ENCODE measurements at regions not wholly inside any gene's neighbourhood (a gene's known extent, or its start where the extent isn't known, plus 50 kb on each side); places are given as distances from the start of the nearest gene placed in this dataset.

- peak; percentile 21 for DNase-seq (ENCODE audit: low read depth)
These were observed 390.4 kb downstream of the SHISA9 start for GRCh38 chr16:13291591-13292333.

DNA sequence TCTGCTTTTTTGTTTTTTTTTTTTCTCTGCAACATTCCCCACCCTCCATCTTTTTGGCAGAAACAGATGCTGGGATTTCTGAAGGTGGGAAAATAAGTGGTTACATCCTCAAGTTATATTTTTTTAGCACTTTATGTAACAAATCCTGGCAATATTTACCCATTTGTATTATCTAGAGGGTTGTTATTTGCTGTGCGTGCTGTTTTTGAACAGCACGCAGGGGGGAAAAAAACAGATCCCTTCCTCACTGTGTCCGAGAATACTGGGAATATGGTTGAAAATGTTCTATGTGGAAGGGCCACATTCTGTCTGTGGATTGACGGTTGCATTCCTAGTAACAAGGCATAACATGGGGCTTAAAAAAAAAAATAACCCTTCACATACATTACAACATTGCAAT is 394.8 kb downstream of the SHISA9 start:
- DNase-seq (ENCODE audit: low read depth): no peak

DNA sequence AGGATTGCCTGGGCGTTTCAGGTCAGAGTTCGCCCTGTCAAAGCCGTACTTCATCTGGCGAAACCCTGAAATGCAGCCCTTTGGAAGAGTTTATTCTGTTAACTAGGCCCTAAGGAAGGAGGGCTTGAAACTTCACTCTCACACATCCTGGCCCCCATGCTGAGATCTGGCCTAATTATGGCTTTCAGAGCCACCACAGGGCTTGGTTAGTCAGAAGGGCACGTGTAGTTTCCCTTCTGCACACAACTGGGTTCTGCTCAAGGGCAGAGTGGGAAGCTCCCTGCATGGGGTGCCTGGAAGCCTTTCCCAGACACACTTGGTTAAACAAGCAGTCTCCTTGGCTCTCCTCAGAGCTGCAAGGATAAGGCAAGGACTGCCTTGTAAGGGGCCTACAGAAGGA is 397.3 kb downstream of the SHISA9 start:
- peak; percentile 46 for DNase-seq (ENCODE audit: low read depth)

DNA sequence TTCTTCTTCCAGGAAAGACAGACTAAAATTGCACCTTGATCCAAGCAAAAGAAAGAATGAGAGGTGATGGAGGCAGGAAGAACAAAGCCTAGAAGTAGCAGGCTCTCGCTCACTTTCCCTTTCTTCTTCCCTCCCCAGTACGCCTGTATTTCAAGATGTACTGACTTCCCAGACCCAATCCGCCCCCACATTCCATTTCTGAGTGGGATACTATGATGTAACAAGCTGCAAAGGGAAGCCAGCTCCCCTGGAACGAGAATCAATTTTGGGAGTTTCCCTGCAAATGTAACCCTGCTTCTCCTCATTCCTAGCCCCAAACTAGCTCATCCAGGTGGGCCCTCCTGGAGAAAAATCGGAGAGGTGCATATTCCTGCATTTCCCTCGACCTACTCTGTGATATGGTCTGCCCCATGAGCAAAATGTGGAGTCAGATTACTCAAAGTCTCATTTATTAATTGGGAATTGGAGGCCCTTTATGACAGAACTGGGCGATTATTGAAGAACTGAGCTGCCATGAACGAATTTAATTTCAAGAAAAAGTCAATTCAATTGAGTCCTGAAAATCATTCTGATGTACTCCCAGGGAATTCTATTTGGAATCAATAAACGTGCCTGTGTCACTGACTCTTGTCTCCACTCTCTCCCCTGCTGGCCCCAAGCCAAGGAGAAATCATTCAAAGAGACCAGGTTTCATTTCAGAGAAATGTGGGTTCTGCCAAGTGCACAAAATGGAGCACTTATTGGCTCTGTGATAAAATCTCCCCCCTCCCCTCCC is 398.9 kb downstream of the SHISA9 start:
- no peak for DNase-seq (ENCODE audit: low read depth)

GRCh38 chr16:13305019-13305755 is 403.8 kb downstream of the SHISA9 start:
- peak; percentile 59 for DNase-seq (ENCODE audit: low read depth)

DNA sequence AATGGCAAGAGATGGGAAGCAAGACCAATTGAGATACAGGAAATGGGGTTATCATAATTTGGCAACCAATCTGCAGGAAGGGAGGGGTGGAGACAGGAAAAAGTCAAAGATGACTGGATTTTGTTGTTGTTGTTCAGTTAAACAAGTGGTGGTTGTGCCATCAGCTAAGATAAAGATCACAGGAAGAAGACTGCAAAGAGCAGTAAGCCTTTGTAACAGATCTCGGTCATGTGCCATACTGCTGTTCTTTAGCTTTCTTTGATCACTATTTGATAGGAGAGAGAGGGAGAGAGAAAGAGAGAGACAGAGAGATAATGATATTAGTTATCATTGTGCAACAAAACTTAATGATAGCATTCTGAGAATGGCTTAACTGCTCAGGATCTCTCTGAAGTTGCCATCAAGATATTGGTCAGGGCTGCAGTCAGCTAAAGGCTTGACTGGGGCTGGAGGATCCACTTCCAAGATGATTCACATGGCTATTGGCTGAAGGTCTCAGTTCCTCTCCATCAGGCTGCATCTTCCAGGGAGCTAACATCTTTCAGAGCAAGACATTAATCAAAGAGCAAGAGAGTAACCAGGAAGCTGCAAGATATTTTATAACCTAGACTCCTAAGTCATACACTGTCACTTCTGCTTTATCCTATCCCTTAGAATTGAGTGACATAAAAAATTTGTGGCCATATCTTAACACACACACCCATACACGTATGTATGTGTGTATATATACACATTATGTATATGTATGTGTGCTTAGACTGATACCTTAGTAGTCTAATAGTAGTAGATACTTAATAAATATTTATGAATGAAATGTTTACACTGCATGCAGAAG is 405.0 kb downstream of the SHISA9 start:
- peak; percentile 25 for DNase-seq (ENCODE audit: low read depth)

DNA sequence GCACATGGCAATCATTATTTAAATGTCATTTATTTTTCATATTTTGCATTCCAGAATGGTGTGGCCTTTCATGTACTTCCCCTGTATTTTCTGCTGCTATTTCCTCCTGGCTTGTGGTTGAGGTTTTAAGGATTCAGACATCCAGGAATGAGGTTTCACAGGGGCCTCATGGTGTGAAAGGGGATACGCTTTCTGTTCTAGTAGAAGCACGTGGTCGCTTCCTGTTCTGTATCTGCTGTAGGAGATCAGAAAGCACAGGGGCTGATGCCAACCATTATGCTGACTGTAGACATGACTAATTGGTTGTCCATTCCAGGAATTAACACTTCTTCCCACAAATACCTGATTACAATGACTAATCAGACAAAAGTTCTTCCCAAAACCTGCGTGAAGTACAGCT is 405.9 kb downstream of the SHISA9 start:
- DNase-seq (ENCODE audit: low read depth): peak; percentile 99

- DNase-seq (ENCODE audit: low read depth): peak; percentile 88
These were observed 406.5 kb downstream of the SHISA9 start for GRCh38 chr16:13307851-13308250.

DNA sequence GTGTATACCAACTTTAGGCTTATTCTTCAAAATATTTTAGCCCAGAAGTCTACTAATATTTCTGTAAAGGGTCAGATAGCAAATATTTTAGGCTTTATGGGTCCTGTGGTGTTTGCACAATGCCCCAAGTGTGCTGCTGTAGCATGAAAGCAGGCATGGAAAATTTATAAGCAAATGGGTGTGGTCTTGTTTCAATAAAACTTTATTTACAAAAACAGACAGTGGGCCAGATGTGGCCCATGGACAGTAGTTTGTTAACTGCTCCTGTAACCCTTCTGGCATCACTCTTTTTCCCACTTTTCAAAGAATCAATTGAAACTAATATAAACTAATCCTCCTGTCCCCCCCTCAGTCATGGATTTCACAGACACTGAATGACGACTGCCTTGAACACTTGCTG is 410.7 kb downstream of the SHISA9 start:
- DNase-seq (ENCODE audit: low read depth): no peak

DNA sequence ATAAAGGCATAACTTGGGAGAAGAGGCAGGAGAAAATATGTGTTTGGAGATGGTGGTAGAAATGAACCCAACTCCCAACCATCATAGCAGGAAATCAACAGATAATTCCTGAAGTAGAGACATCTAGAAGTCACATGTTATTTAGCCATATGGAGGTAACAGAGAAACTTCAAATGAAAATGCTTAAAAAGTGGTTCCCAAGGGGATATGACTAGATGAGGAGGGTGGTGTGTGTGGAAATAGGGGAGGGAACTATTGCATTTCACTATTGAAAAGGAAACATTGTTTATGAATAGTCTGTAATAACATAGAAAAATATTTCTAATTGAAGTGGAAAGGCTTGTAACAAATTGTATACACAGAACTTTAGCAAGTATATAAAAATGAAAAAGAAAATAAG is 412.0 kb downstream of the SHISA9 start:
- peak; percentile 60 for DNase-seq (ENCODE audit: low read depth)

DNA sequence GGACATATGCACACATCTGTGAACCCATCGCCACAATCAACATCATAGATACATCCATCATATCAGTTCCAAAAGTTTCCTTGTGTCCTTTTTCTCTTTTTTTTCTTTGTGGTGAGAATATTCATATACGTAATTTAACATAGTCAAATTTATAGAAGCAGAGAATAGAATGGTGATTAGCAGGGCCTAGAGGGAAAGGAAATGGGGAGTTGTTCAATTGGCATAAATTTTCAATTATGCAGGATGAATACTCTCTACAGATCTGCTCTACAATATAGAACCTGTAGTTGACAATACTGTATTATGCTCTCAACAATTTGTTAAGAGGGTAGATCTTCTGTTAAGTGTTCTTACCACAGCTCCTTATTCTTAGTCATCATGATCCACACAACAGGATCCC is 413.2 kb downstream of the SHISA9 start:
- no peak for DNase-seq (ENCODE audit: low read depth)

- peak; percentile 95 for DNase-seq (ENCODE audit: low read depth)
These were observed 414.4 kb downstream of the SHISA9 start for GRCh38 chr16:13315642-13316427.

DNA sequence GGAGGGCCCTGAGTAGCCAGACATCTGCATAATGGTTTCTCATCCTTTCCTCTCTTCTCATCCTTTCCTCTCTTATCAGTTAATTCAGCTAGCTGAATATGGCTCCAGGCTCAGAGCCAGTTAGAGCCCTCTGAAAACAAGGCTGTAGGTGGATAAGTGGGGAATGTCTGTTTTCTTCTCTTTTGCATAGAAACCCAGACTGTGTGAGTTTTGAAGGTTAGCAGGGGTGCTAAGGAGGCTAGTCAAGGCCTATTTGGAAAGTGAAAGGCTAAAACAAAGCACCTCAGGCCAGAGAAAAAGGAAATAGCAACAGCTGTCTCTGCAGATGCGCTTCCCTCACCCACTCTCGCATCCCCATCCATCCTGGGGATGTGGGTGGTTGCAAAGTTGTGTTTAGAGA is 420.9 kb downstream of the SHISA9 start:
- DNase-seq (ENCODE audit: low read depth): no peak

DNA sequence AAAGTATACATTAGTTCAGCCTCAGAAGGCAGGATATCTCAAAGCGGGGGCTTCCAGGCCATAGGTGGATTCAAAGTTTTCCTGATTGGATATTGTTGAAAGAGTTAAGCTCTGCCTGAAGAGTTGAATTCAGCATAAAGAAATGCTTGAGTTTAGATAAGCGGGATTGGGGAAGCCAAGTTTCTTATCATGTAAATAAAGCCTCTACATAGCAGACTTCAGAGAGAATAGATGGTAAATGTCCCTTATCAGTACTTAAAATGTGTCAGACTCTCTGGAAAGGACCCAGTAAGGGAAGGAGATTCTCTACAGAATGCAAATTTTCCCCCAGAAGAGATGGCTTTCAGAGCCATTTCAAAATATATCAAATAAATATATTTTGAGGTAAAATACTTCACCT is 423.5 kb downstream of the SHISA9 start:
- no peak for DNase-seq (ENCODE audit: low read depth)

DNA sequence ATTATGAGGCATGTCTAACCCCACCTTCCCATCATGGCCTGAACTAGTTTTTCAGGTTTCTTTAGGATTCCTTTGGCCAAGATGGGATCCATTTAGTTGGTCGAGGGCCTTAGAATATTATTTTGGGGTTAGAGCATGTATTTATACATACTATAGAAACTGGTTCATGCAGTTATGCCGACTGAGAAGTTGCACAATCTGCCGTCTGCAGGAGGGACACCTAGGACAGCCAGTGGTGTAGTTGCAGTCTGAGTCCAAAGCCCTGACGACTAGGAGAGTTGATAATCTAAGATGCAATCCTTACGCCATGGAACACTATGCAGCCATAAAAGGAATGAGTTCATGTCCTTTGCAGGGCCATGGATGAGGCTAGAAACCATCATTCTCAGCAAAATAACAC is 424.0 kb downstream of the SHISA9 start:
- no peak for DNase-seq (ENCODE audit: low read depth)

GRCh38 chr16:13331918-13332317 is 430.5 kb downstream of the SHISA9 start:
- no peak for DNase-seq (ENCODE audit: low read depth)

GRCh38 chr16:13332713-13333255 is 431.4 kb downstream of the SHISA9 start:
- DNase-seq (ENCODE audit: low read depth): no peak

GRCh38 chr16:13333336-13333735 is 431.9 kb downstream of the SHISA9 start:
- DNase-seq (ENCODE audit: low read depth): peak; percentile 25

- no peak for DNase-seq (ENCODE audit: low read depth)
These were observed 434.5 kb downstream of the SHISA9 start for GRCh38 chr16:13335879-13336278.

GRCh38 chr16:13336335-13336734 is 434.9 kb downstream of the SHISA9 start:
- DNase-seq (ENCODE audit: low read depth): no peak

Data from LHCN-M2 (cell line).